ENCODE measurements at regions not wholly inside any gene's neighbourhood (a gene's known extent, or its start where the extent isn't known, plus 50 kb on each side); places are given as distances from the start of the nearest gene placed in this dataset.
A peak's percentile ranks its signal among the peaks of the same experiment; 100 is the strongest.

GRCh38 chr3:40705663-40706062 is 180.9 kb downstream of the ZNF621 start:
- DNase-seq: no peak

- no peak for DNase-seq
Observed at GRCh38 chr3:40713306-40713705, 188.5 kb downstream of the ZNF621 start.

GRCh38 chr3:40713795-40714194 is 189.0 kb downstream of the ZNF621 start:
- no peak for DNase-seq

DNA sequence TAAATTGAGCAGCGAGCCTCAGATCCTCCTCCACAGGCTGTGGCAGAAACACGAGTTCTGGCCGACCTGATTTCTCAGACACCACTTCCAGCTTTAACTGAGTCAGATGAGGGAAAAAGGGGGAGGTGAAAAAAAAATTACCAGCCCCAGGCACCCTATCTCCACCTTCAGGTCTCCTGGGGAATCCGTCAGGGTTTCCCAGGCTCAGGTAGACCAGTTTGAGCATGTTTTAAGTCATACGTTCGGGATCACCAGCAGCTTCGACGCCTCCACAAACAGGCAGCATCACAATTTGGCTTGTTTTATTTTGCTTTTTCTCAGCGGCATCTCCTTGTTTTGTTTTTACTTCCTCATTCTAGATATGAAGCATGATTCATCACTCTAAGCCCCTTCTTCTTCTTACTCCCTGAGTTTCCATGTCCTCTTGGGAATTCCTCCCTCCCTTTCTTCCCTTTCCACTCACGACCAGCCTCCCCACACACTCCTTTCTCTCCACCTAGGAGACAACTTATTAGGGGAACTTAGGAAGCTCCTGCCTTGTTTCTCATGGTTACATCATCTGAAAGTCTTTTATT is 190.1 kb downstream of the ZNF621 start:
- DNase-seq: no peak

- DNase-seq: no peak
Observed at GRCh38 chr3:40715551-40715950, 190.8 kb downstream of the ZNF621 start.

DNA sequence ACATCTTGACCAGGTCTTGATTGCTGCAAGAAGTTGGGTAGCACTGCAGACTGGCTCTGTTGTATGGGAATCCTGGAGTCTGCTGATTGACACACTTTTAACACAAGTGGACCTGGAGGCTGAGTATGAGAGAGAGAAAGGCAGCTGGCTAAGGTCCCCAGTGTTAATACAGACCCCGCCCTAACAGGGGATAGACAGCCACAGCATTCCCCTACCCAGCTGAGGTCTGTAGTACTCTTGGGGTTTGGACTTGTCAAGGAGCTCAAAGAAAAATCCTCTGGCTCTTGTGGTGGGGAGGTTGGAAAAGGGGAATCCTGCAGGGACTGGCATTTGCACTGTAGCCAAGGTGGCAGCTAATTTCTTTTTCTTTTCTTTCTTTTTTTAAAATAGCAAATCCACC is 192.7 kb downstream of the ZNF621 start:
- no peak for DNase-seq

DNA sequence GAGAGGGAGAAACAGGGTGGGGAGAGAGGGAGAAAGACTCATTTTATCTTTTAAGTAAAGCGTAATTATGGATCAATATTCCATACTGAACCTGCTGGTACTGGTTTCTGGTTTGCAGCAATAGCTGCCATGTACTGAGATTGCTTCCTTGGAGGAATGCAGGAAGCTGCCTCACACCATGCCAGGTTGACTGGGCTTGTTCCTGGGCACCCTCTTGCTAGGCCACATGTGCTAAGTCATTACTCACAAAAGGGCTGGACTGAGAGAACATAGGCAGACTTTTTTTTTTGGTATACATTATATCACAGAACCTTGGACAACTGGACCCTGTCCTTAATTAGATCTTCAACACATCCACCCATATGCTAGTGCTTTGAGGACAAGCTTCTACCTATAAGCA is 193.4 kb downstream of the ZNF621 start:
- no peak for DNase-seq

DNA sequence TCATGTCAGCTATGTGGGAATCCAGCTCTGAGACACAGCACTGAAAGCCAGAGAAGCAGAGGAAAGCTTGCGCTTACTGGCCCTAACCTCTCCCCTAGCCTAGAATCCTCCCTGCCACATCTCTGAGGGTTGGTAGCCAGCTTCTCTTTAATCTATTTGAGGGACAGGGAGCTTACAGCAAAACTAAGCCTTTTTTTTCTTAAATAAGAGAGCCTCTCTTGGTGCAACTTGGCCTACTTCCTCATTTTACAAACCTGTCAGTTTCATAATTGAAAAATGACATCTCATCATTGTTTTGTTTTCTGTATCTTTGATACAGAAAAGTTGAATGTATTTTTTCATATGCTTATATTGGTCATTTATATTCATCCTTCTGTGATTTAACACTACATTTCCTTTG is 193.9 kb downstream of the ZNF621 start:
- no peak for DNase-seq

- DNase-seq: peak; percentile 42
Observed at GRCh38 chr3:40719660-40720287, 195.0 kb downstream of the ZNF621 start.

- DNase-seq: no peak
Observed at GRCh38 chr3:40720341-40720740, 195.6 kb downstream of the ZNF621 start.

DNA sequence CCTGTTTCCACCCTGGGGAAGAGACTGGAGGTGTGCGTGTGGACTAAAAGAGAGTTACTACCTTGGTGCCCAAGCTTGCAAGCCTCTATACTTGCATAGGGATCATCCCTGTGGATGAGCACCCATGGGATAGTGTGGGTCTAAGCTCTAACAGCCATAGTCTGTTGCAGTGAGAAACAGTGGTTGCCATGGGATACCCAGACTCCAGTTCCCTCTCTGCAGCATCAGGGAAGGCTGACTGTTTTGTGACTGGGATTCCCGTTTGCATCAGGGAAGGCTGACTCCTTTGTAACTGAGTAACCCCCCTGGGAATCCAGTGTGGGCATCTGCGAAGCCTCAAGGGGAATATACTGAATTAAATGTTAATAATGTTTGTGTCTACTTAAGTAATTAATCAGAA is 196.1 kb downstream of the ZNF621 start:
- no peak for DNase-seq

DNA sequence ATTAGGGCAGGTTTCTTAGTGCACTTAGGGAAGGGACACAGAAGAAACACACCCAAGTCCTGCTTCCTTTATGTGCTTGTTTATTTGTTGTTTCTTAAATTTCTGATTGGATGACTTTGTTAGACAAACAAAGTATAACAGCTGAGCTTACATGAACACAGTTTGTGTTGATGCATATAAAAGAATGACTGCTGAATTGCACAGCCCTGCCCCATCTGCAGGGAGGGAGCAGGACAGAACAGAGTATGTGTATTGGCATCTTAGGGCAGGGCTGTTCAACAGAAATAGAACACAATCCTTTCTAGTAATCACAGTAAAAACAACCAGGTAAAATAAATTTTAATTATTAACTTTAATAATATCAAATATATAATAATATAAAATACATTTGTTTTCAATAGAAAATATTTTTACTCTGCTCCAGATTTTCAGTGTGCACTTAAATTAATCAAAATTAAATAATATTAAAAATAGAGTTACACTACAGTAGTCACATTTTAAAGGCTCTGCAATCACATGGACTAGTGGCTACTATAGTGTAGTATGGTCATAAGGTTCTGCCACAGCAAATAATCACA is 198.4 kb downstream of the ZNF621 start:
- DNase-seq: no peak

- DNase-seq: no peak
Observed at GRCh38 chr3:40725031-40725430, 200.3 kb downstream of the ZNF621 start.

- DNase-seq: no peak
Observed at GRCh38 chr3:40731445-40731844, 206.7 kb downstream of the ZNF621 start.

GRCh38 chr3:40736943-40737342 is 212.2 kb downstream of the ZNF621 start:
- DNase-seq: no peak

DNA sequence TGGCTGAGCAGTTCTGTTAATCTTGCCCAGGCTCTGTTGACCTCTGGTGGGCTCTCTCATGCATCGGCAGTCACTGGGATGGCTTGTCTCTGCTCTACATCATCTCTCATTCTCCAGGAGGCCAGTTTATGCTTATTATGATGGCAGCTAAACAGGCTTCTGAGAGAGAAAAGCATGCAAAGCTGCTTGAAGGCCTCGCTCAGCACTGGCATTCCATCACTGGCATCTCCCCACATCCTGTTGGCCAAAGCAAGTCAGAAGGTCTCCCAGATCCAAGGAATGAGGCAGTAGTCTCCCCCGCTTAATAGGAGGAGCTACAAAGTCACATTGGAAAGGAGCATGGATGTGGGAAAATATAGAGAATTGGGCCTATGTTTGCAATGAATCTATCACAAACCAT is 212.6 kb downstream of the ZNF621 start:
- no peak for DNase-seq

DNA sequence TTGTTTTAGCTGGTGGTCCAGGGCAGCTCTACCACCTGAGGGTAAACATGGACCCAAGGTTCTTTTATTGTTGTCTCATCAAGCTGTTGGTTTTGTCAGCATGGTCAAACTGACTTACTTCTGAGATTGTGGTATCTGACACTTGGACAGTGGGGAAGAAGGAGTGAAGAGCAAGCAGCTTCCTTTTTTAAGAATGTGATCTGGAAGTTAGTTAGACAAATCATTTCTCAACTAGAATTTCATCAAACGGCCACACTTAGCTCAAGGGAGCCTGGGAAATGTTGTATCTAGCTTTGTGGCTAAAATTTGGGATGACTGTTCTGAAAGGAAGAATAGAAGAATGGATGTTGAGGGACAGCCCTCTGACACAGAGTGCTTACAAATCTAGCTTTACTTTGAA is 215.2 kb downstream of the ZNF621 start:
- no peak for DNase-seq

DNA sequence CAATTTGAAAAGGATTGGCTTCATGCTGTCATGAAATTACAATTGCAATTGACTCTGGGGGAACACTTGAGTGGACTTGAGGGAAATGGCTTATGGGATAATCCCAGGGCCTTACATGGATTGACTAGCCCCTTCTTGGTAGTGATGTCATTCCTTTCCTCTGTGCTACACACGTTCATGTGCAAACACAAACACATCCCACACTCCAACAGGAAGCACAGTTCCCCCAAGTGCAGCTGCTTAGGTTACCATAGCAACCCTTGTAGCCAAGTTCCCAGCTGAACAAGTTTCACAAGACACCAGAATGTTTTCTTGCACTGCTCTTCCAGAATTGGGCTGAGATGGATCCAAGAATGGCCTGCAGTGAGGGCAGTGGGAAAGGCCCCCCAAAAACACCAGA is 217.0 kb downstream of the ZNF621 start:
- DNase-seq: peak; percentile 30

DNA sequence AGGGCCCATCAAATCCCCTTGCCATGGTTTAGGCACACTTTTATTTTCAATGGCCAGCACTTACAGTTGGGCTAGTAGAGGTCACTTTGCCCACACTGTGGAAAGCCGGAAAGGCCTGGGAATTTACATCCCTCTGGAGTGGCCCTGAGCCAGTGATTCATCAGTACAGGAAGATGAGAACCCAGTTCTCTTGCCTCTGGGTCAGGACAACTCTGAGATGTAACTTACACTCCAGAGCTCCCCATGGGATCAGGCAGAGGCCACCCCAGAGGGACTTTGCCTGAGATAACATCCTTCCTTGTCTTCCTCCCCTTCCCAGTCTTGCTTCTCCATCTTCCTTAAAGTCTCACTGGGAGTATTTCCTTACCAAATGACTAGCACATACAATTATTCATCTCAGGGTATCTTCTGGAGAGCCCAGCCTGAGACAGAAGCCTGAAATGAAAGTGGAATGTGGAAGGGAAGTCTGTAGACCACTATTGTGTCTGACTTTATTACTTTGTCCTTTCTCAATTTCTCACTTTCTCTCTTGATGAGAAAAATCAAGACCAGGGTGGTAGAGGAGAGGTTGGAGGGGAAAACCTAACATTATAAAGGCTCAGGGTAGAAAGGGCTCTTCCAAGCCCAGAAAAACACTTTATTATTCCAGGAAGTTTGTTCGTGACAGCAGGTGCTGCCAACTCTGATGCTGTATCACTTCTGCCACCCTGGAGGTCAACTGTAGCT is 220.8 kb downstream of the ZNF621 start:
- DNase-seq: no peak

GRCh38 chr3:40751666-40752065 is 226.9 kb downstream of the ZNF621 start:
- no peak for DNase-seq

DNA sequence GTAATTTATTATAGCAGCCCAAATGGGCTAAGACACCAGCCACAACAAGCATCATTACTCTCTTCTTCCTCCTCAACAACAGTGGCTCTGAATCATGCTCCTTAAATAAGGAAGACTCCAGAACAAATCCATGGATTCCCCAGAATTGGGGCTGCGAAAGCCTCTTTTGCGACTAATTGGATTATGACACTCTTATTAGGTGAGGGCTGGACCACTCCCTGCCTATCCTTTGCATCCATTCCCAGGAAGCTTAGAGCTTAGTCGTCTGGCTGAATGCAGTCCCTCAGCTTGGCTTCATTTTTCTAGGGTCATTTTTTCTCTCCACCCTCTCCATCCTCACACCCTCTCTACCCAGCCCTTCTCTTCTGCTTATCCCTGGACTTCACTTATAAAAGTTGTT is 227.7 kb downstream of the ZNF621 start:
- no peak for DNase-seq

DNA sequence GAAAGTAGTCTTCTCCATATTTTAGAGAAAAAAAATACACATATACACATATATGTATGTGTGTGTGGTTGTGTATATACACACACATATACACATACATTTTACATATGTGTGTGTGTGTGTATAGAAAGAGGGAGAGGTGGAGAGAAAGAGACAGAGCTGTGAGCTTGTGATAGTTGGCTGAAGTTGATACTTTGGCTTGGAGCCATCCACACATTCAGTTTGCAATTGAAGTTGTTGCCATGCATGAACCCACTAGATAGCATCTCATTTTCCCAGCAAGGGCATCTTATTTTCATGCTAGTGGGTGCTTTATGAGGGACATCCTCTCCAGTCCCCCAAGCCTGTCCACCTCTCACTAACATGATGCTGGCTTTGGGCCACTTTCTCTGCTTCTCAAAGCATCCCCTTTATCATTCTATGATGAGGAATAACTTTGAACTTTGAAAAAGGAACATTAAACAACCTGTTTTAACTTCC is 228.6 kb downstream of the ZNF621 start:
- no peak for DNase-seq

- no peak for DNase-seq
Observed at GRCh38 chr3:40753951-40754350, 229.2 kb downstream of the ZNF621 start.

GRCh38 chr3:40754994-40755393 is 230.2 kb downstream of the ZNF621 start:
- no peak for DNase-seq
